BJ (cell line): ENCODE measurements at regions not wholly inside any gene's neighbourhood (a gene's known extent, or its start where the extent isn't known, plus 50 kb on each side); places are given as distances from the start of the nearest gene placed in this dataset.

Experiments
- CTCF ChIA-PET: fragments of 350-600 bp; formaldehyde crosslinking; extraction: SDS; loops from one replicate; lab custom pipeline; 2021; ENCODE audit warnings: antibody characterized with exemption, inconsistent platforms; lab: Yijun Ruan, JAX
- POLR2A ChIA-PET: fragments of 300-600 bp; sonication (Branson Sonifier 250); formaldehyde crosslinking; extraction: SDS; loops from one replicate; lab custom pipeline; 2021; ENCODE audit warnings: antibody characterized with exemption; lab: Charles Lee
- DNase-seq: peaks from one replicate; pipeline ENCODE4 v3.0.0-alpha.2; 2011; ENCODE audit warnings: low read depth
- H3K27me3 ChIP-seq: 2 replicates; pipeline ENCODE4 v1.6.0; 2011; ENCODE audit warnings: low read length; ENCODE audit not compliant: control insufficient read depth, insufficient read depth
- H3K36me3 ChIP-seq: 2 replicates; pipeline ENCODE4 v1.5.1; 2011; ENCODE audit warnings: low read length; ENCODE audit not compliant: control insufficient read depth, insufficient read depth
- H3K4me3 ChIP-seq: 2 replicates; pipeline ENCODE4 v1.5.1; 2011; ENCODE audit warnings: low read depth, mild to moderate bottlenecking, control low read depth, low read length
- CTCF ChIP-seq: IDR thresholded peaks from 2 replicates; pipeline ENCODE4 v1.5.1; 2011; ENCODE audit warnings: low read depth, mild to moderate bottlenecking, control low read depth, inconsistent platforms, low read length, moderate library complexity; ENCODE audit not compliant: insufficient read depth

DNA sequence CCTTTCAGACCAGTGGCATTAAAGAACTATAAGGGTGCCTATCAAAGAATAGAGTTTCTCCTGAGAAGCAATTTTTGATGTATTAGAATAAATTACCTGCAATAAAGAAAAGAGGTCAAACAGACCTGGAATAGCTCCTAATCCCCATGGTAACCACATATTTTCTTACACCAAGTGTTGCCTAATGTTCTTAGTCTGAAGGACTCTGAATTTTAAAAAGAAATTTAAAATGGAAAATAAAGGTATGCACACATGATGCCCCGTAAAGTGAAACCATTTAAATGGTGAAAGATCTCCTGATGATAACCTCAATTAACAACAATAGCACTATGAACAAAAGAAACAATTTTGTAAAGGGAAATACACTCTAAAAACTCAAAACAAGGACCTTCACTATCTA lies 55.1 kb upstream of the LOC128125822 start:
- TF ChIP-seq CTCF = no peak
- no peak for DNase-seq
- ChIA-PET POLR2A (no interaction called here), CTCF (no interaction called here)
- Histone ChIP-seq H3K36me3 (no peaks in the 10 kb centered on the region), H3K4me3 (no peak overlapping the region), H3K27me3 (no peaks in the 10 kb centered on the region)

GRCh38 chr6:63521475-63522210 lies 50.6 kb upstream of the LOC128125822 start:
- no peak for DNase-seq
- H3K4me3 ChIP-seq = no peak overlapping the region
- ChIA-PET POLR2A (no interaction called here), CTCF (no interaction called here)
- TF ChIP-seq CTCF = no peak
- H3K27me3 ChIP-seq = no peaks in the 10 kb centered on the region
- H3K36me3 ChIP-seq = no peaks in the 10 kb centered on the region
